Right kidney (tissue), 1 donor: ENCODE measurements at regions not wholly inside any gene's neighbourhood (a gene's known extent, or its start where the extent isn't known, plus 50 kb on each side); places are given as distances from the start of the nearest gene placed in this dataset.
"Not testable (repeated sequence)": the region's sequence is repeated elsewhere in the genome, so short reads cannot be mapped to it uniquely, and the experiment has no call there.

ENCODE experiments used
- DNase-seq: peaks from one replicate; pipeline ENCODE4 v3.0.0-alpha.2; 2016

- no peak for DNase-seq
Observed at GRCh38 chr13:54004026-54004699, 975.5 kb downstream of the OLFM4 start.

- DNase-seq: no peak
Observed at GRCh38 chr13:54016542-54016941, 987.9 kb downstream of the OLFM4 start.

GRCh38 chr13:54018485-54018884 lies 989.9 kb downstream of the OLFM4 start:
- no peak for DNase-seq

- DNase-seq: no peak
Observed at GRCh38 chr13:54029226-54029625, 1000.6 kb downstream of the OLFM4 start.

- no peak for DNase-seq
Observed at GRCh38 chr13:54029720-54030119, 1001.1 kb downstream of the OLFM4 start.

GRCh38 chr13:54033323-54033861 lies 1004.8 kb downstream of the OLFM4 start:
- no peak for DNase-seq

GRCh38 chr13:54034047-54034446 lies 1005.4 kb downstream of the OLFM4 start:
- no peak for DNase-seq

GRCh38 chr13:54057416-54057815 lies 1028.8 kb downstream of the OLFM4 start:
- not testable (repeated sequence) for DNase-seq

GRCh38 chr13:54069958-54070357 lies 1041.3 kb downstream of the OLFM4 start:
- not testable (repeated sequence) for DNase-seq

GRCh38 chr13:54077569-54077968 lies 1049.0 kb downstream of the OLFM4 start:
- DNase-seq: no peak

GRCh38 chr13:54078271-54078870 lies 1049.8 kb downstream of the OLFM4 start:
- DNase-seq: no peak

GRCh38 chr13:54082309-54082708 lies 1053.7 kb downstream of the OLFM4 start:
- DNase-seq: not testable (repeated sequence)

GRCh38 chr13:54091884-54092283 lies 1063.3 kb downstream of the OLFM4 start:
- DNase-seq: no peak

GRCh38 chr13:54092686-54093085 lies 1064.1 kb downstream of the OLFM4 start:
- no peak for DNase-seq

- no peak for DNase-seq
Observed at GRCh38 chr13:54110597-54110996, 1082.0 kb downstream of the OLFM4 start.

- no peak for DNase-seq
Observed at GRCh38 chr13:54124700-54125099, 1096.1 kb downstream of the OLFM4 start.

- DNase-seq: not testable (repeated sequence)
Observed at GRCh38 chr13:54130931-54131330, 1102.3 kb downstream of the OLFM4 start.

GRCh38 chr13:54131433-54131832 lies 1102.8 kb downstream of the OLFM4 start:
- not testable (repeated sequence) for DNase-seq

- DNase-seq: not testable (repeated sequence)
Observed at GRCh38 chr13:54132127-54132526, 1103.5 kb downstream of the OLFM4 start.

GRCh38 chr13:54132720-54133119 lies 1104.1 kb downstream of the OLFM4 start:
- not testable (repeated sequence) for DNase-seq

GRCh38 chr13:54133746-54134145 lies 1105.1 kb downstream of the OLFM4 start:
- DNase-seq: no peak

- DNase-seq: no peak
Observed at GRCh38 chr13:54144828-54145227, 1116.2 kb downstream of the OLFM4 start.

- no peak for DNase-seq
Observed at GRCh38 chr13:54150851-54151250, 1122.2 kb downstream of the OLFM4 start.

GRCh38 chr13:54162069-54162468 lies 1133.5 kb downstream of the OLFM4 start:
- DNase-seq: no peak
